GM12878 (cell line): ENCODE measurements at regions not wholly inside any gene's neighbourhood (a gene's known extent, or its start where the extent isn't known, plus 50 kb on each side); places are given as distances from the start of the nearest gene placed in this dataset.

Experiments used
- ATAC-seq: fragments of 200-7000 bp; cut with Tn5 transposase; 3 replicates; pipeline ENCODE4 v1.9.1; 2020; ENCODE audit warnings: mild to moderate bottlenecking, moderate library complexity
- BruUV-seq: library from RNA; stranded (reverse); fragments of 400-500 nt; replicated peaks from 2 replicates; lab custom pipeline; 2021; lab: Mats Ljungman, UMichigan
- CTCF ChIA-PET: fragments of 300-600 bp; sonication (Branson Sonifier 250); formaldehyde crosslinking; extraction: SDS; loops from one replicate; lab custom pipeline; 2021; ENCODE audit warnings: inconsistent platforms; lab: Yijun Ruan, JAX
- POLR2A ChIA-PET: fragments of 350-600 bp; formaldehyde crosslinking; extraction: SDS; loops from one replicate; lab custom pipeline; 2021; ENCODE audit warnings: inconsistent platforms; lab: Charles Lee
- RAD21 ChIA-PET: fragments of 300-600 bp; sonication (Branson Sonifier 250); formaldehyde crosslinking; loops from one replicate; lab custom pipeline; 2023; ENCODE audit warnings: antibody characterized with exemption; ENCODE audit not compliant: unreplicated experiment; lab: Charles Lee
- SMC1A ChIA-PET: fragments of 300-600 bp; sonication (Branson Sonifier 250); formaldehyde crosslinking; loops from one replicate; lab custom pipeline; 2023; ENCODE audit not compliant: unreplicated experiment, uncharacterized antibody; lab: Charles Lee
- DNase-seq: peaks from one replicate; pipeline ENCODE4 v3.0.0-alpha.2; 2011; ENCODE audit warnings: low read depth, low spot score
- FAIRE-seq: peaks from 3 replicates; lab custom pipeline; 2011; peaks lifted over from hg19 to GRCh38; lab: Jason Lieb, UNC
- H2AFZ ChIP-seq: 2 replicates; pipeline ENCODE4 v1.6.0; 2011; ENCODE audit warnings: low read depth, low read length, control low read depth; ENCODE audit not compliant: control insufficient read depth
- H3K27ac ChIP-seq: 2 replicates; pipeline ENCODE4 v1.5.1; 2011; ENCODE audit warnings: control low read depth; ENCODE audit not compliant: control insufficient read depth, insufficient read depth
- H3K27me3 ChIP-seq, 2 experiments: replicated peaks in 1 of 2; 2 replicates each; pipeline versions ENCODE4 v1.6.0 to v1.6.1; 2011; ENCODE audit warnings: low read length in 1 of 2; ENCODE audit not compliant: control insufficient read depth in 2 of 2, insufficient read depth in 2 of 2
- H3K36me3 ChIP-seq, 2 experiments: 2 replicates each; pipeline ENCODE4 v1.5.1; 2011; ENCODE audit warnings: low read length in 1 of 2; ENCODE audit not compliant: control insufficient read depth in 2 of 2, insufficient read depth in 2 of 2
- H3K4me1 ChIP-seq: 2 replicates; pipeline ENCODE4 v1.6.1; 2011; ENCODE audit warnings: mild to moderate bottlenecking, low read length, moderate library complexity, mixed read lengths; ENCODE audit not compliant: control insufficient read depth, insufficient read depth
- H3K4me2 ChIP-seq: 2 replicates; pipeline ENCODE4 v1.6.0; 2011; ENCODE audit warnings: control low read depth; ENCODE audit not compliant: control insufficient read depth, insufficient read depth
- H3K4me3 ChIP-seq: fragments of 200-600 bp; sonication (generic); 2 replicates; pipeline ENCODE4 v1.5.1; 2016
- H3K79me2 ChIP-seq: 2 replicates; pipeline ENCODE4 v1.6.0; 2011; ENCODE audit warnings: low read length; ENCODE audit not compliant: control insufficient read depth, insufficient read depth
- H3K9ac ChIP-seq: 2 replicates; pipeline ENCODE4 v1.8.0; 2011; ENCODE audit warnings: low read length, control low read depth, mixed read lengths; ENCODE audit not compliant: control insufficient read depth, insufficient read depth
- H3K9me3 ChIP-seq: replicated peaks from 3 replicates; pipeline ENCODE4 v1.5.1; 2011; ENCODE audit warnings: mild to moderate bottlenecking, low read length; ENCODE audit not compliant: control insufficient read depth, insufficient read depth
- H4K20me1 ChIP-seq: 2 replicates; pipeline ENCODE4 v1.6.0; 2011; ENCODE audit not compliant: control insufficient read depth, insufficient read depth
- BCL11A ChIP-seq: IDR thresholded peaks from 2 replicates; pipeline ENCODE4 v1.6.1; 2011; ENCODE audit warnings: low read depth, low read length
- EED ChIP-seq: sonication (generic); IDR thresholded peaks from 2 replicates; pipeline ENCODE4 v1.6.1; 2016; ENCODE audit warnings: antibody characterized with exemption, low read depth
- FOS ChIP-seq: IDR thresholded peaks from 3 replicates; pipeline ENCODE4 v1.6.1; 2011; ENCODE audit warnings: borderline replicate concordance; ENCODE audit not compliant: insufficient read length; ENCODE audit errors: extremely low read depth
- GABPA ChIP-seq: IDR thresholded peaks from 2 replicates; pipeline ENCODE4 v1.6.1; 2014; ENCODE audit warnings: antibody characterized with exemption, low read depth, mild to moderate bottlenecking, inconsistent platforms
- IKZF2 ChIP-seq, 2 experiments: fragments of 450-650 bp; IDR thresholded peaks; 2 replicates each; pipeline ENCODE4 v1.6.1; 2017; ENCODE audit warnings: mild to moderate bottlenecking in 2 of 2, moderate library complexity in 2 of 2
- NFYA ChIP-seq: IDR thresholded peaks from 2 replicates; pipeline ENCODE4 v1.6.1; 2011; ENCODE audit warnings: low read depth, mild to moderate bottlenecking, low read length, improper control_type of control experiment, borderline replicate concordance
- POLR2AphosphoS5 ChIP-seq: IDR thresholded peaks from 2 replicates; pipeline ENCODE4 v1.6.1; 2011; ENCODE audit warnings: mild to moderate bottlenecking, low read length, inconsistent platforms
- ZZZ3 ChIP-seq: IDR thresholded peaks from 2 replicates; pipeline ENCODE4 v1.6.1; 2011; ENCODE audit warnings: low read depth; ENCODE audit not compliant: control insufficient read depth, insufficient read length
- WGBS: methylation state at CpG from one replicate; pipeline ENCODE4 v1.1.6; 2016; ENCODE audit warnings: low lambda C conversion rate; ENCODE audit not compliant: insufficient replicate concordance, insufficient coverage; ENCODE audit errors: missing lambda C conversion rate; 5-methylcytosine and 5-hydroxymethylcytosine counted together
- in situ Hi-C: fragments of 300-500 bp; cut with MboI; formaldehyde crosslinking; loops from 9 replicates; pipeline ENCODE4 v1.14.3; 2018; ENCODE audit warnings: mixed read lengths
- intact Hi-C: fragments of 100-400 bp; cut with micrococcal nuclease; formaldehyde crosslinking; loops from one replicate; pipeline ENCODE4 v1.14.2; 2022; ENCODE audit not compliant: unreplicated experiment
- TF ChIP-seq, protein P1 (sequence below): fragments of 450-650 bp; IDR thresholded peaks from 2 replicates; pipeline ENCODE4 v1.6.1; 2016; ENCODE audit warnings: mild to moderate bottlenecking
- TF ChIP-seq, protein P2 (sequence below): fragments of 450-650 bp; IDR thresholded peaks from 2 replicates; pipeline ENCODE4 v1.6.1; 2018; ENCODE audit warnings: mild to moderate bottlenecking, low read depth, moderate library complexity; ENCODE audit not compliant: partially characterized antibody

DNA sequence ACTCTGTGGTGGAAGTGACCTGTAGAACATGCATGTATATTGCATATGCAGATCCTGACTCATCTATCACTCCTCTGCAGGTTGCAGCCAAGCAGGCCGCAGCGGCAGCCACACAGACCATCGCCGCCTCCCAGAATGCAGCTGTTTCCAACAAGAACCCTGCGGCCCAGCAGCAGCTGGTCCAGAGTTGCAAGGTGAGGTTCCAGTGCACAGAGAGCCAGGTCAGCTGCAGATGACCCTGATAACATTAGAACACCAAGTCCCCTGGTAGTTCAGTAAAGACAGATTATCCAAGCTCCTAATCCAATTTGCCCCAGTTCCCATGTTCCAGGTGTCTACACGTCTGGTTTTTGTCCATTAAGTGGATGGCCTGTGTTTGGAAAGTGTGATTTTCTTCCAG lies 325.1 kb upstream of the TPM1 start:
- Histone ChIP-seq H3K79me2 (no peaks in the 10 kb centered on the region), H4K20me1 (no peaks in the 10 kb centered on the region), H3K9ac (no peak overlapping the region), H3K4me2 (no peak overlapping the region), H3K4me1 (no peaks in the 10 kb centered on the region), H3K27ac (no peak overlapping the region), H2AFZ (no peak overlapping the region), H3K27me3 (no peaks in the 10 kb centered on the region), H3K36me3 (no peaks in the 10 kb centered on the region), H3K9me3 (no peaks in the 10 kb centered on the region), H3K4me3 (no peak overlapping the region)
- ChIA-PET SMC1A (interaction anchor here (1.0 kb wide), 1 partner anchor 26 kb away, joined by 3 read pairs; no protein-coding TSS in a partner anchor), RAD21 (no interaction called here), CTCF (no interaction called here), POLR2A (no interaction called here)
- TF ChIP-seq NFYA, result no peak
- TF ChIP-seq EED, result no peak
- no peak for TF ChIP-seq BCL11A
- TF ChIP-seq IKZF2 (IDR thresholded peaks at IDR 0.05), result no peak
- TF ChIP-seq ZZZ3, result no peak
- TF ChIP-seq GABPA, result no peak
- TF ChIP-seq, protein P1, sequence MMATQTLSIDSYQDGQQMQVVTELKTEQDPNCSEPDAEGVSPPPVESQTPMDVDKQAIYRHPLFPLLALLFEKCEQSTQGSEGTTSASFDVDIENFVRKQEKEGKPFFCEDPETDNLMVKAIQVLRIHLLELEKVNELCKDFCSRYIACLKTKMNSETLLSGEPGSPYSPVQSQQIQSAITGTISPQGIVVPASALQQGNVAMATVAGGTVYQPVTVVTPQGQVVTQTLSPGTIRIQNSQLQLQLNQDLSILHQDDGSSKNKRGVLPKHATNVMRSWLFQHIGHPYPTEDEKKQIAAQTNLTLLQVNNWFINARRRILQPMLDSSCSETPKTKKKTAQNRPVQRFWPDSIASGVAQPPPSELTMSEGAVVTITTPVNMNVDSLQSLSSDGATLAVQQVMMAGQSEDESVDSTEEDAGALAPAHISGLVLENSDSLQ, result no peak
- TF ChIP-seq POLR2AphosphoS5, result no peak
- TF ChIP-seq FOS, result no peak
- no TSS peak for BruUV-seq
- intact Hi-C loops (no loop called here), in situ Hi-C loops (no loop called here)
- ATAC-seq (no peak), DNase-seq (no peak), FAIRE-seq (no peak)
- 68% methylated on average over 6 of the region's 6 CpGs for WGBS

DNA sequence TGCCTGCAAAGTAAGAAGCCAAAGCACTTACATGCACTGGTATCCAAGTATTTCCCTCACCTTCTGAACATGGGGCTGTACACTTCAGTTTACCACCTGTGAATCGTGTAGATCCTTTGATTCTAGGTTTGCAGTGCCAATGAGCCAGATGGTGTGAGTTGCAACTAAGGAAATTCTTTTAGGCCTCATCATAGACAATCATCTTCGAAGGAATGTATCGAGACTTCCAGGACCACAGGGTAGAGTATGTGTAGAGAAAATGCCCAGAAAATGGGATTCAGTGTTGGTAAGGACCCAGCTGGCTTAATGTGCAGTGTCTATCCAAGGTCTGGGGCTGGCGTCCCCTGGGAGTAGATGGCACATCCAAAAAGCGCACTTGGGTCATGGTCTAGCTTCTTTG lies 323.2 kb upstream of the TPM1 start:
- ChIA-PET POLR2A (no interaction called here), SMC1A (no interaction called here), RAD21 (no interaction called here), CTCF (no interaction called here)
- Histone ChIP-seq H3K4me3 (no peak overlapping the region), H3K36me3 (no peaks in the 10 kb centered on the region), H3K9ac (no peak overlapping the region), H3K27me3 (no peaks in the 10 kb centered on the region), H3K4me2 (no peak overlapping the region), H4K20me1 (no peaks in the 10 kb centered on the region), H2AFZ (no peak overlapping the region), H3K4me1 (no peaks in the 10 kb centered on the region), H3K27ac (no peak overlapping the region), H3K9me3 (no peaks in the 10 kb centered on the region), H3K79me2 (no peaks in the 10 kb centered on the region)
- TF ChIP-seq, protein P2, sequence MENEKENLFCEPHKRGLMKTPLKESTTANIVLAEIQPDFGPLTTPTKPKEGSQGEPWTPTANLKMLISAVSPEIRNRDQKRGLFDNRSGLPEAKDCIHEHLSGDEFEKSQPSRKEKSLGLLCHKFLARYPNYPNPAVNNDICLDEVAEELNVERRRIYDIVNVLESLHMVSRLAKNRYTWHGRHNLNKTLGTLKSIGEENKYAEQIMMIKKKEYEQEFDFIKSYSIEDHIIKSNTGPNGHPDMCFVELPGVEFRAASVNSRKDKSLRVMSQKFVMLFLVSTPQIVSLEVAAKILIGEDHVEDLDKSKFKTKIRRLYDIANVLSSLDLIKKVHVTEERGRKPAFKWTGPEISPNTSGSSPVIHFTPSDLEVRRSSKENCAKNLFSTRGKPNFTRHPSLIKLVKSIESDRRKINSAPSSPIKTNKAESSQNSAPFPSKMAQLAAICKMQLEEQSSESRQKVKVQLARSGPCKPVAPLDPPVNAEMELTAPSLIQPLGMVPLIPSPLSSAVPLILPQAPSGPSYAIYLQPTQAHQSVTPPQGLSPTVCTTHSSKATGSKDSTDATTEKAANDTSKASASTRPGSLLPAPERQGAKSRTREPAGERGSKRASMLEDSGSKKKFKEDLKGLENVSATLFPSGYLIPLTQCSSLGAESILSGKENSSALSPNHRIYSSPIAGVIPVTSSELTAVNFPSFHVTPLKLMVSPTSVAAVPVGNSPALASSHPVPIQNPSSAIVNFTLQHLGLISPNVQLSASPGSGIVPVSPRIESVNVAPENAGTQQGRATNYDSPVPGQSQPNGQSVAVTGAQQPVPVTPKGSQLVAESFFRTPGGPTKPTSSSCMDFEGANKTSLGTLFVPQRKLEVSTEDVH, result no peak
- intact Hi-C loops, result no loop called here
- in situ Hi-C loops, result no loop called here
- no peak for FAIRE-seq
- no TSS peak for BruUV-seq
- no peak for ATAC-seq
- DNase-seq, result no peak
- WGBS, result 39% methylated on average over 5 of the region's 5 CpGs
